HEK293 (cell line): ENCODE measurements at regions not wholly inside any gene's neighbourhood (a gene's known extent, or its start where the extent isn't known, plus 50 kb on each side); places are given as distances from the start of the nearest gene placed in this dataset.

Experiments
- SCRT2 ChIP-seq: fragments of 450-650 bp; formaldehyde crosslinking; IDR thresholded peaks from 2 replicates; pipeline ENCODE4 v1.5.1; 2016; ENCODE audit warnings: missing biosample characterization, missing genetic modification characterization
- ZBTB20 ChIP-seq: fragments of 450-650 bp; formaldehyde crosslinking; IDR thresholded peaks from 2 replicates; pipeline ENCODE4 v1.5.1; 2016; ENCODE audit warnings: missing biosample characterization, missing genetic modification characterization
- ZEB2 ChIP-seq: fragments of 450-650 bp; formaldehyde crosslinking; IDR thresholded peaks from 2 replicates; pipeline ENCODE4 v1.5.1; 2016; ENCODE audit warnings: missing biosample characterization, missing genetic modification characterization
- ZNF211 ChIP-seq: fragments of 450-650 bp; formaldehyde crosslinking; IDR thresholded peaks from 2 replicates; pipeline ENCODE4 v1.5.1; 2016; ENCODE audit warnings: low read depth, missing biosample characterization, missing genetic modification characterization
- ZNF37A ChIP-seq: fragments of 450-650 bp; IDR thresholded peaks from 2 replicates; pipeline ENCODE4 v1.5.1; 2018; ENCODE audit warnings: missing biosample characterization, missing genetic modification characterization
- ZNF423 ChIP-seq: fragments of 450-650 bp; formaldehyde crosslinking; IDR thresholded peaks from 2 replicates; pipeline ENCODE4 v1.5.1; 2016; ENCODE audit warnings: missing biosample characterization, missing genetic modification characterization
- ZNF501 ChIP-seq: fragments of 450-650 bp; formaldehyde crosslinking; IDR thresholded peaks from 2 replicates; pipeline ENCODE4 v1.5.1; 2016; ENCODE audit warnings: missing biosample characterization, missing genetic modification characterization
- ZNF549 ChIP-seq: fragments of 450-650 bp; IDR thresholded peaks from 2 replicates; pipeline ENCODE4 v1.5.1; 2018; ENCODE audit warnings: missing biosample characterization, missing genetic modification characterization, mild to moderate bottlenecking, inconsistent platforms, moderate library complexity
- ZNF701 ChIP-seq: fragments of 450-650 bp; formaldehyde crosslinking; IDR thresholded peaks from 2 replicates; pipeline ENCODE4 v1.5.1; 2016; ENCODE audit warnings: missing biosample characterization, missing genetic modification characterization
- ZNF76 ChIP-seq: fragments of 450-650 bp; formaldehyde crosslinking; IDR thresholded peaks from 2 replicates; pipeline ENCODE4; 2016; ENCODE audit warnings: low read depth, missing biosample characterization, missing genetic modification characterization, borderline replicate concordance
- ZNF830 ChIP-seq: fragments of 450-650 bp; IDR thresholded peaks from 2 replicates; pipeline ENCODE4 v1.5.0; 2018; ENCODE audit warnings: missing biosample characterization, missing genetic modification characterization, low read depth, mild to moderate bottlenecking, moderate library complexity
- ZNF843 ChIP-seq: fragments of 450-650 bp; formaldehyde crosslinking; IDR thresholded peaks from 2 replicates; pipeline ENCODE4 v1.5.1; 2016; ENCODE audit warnings: missing biosample characterization, missing genetic modification characterization
- ZSCAN16 ChIP-seq: fragments of 450-650 bp; formaldehyde crosslinking; IDR thresholded peaks from 2 replicates; pipeline ENCODE4 v1.5.1; 2016; ENCODE audit warnings: missing biosample characterization, missing genetic modification characterization
- TF ChIP-seq, protein P1 (sequence below): fragments of 450-650 bp; formaldehyde crosslinking; IDR thresholded peaks from 2 replicates; pipeline ENCODE4 v1.5.0; 2017; ENCODE audit warnings: missing biosample characterization, missing genetic modification characterization, borderline replicate concordance
- TF ChIP-seq, protein P2 (sequence below): fragments of 450-650 bp; formaldehyde crosslinking; IDR thresholded peaks from 2 replicates; pipeline ENCODE4 v1.5.1; 2016; ENCODE audit warnings: missing biosample characterization, missing genetic modification characterization
- TF ChIP-seq, protein P3 (sequence below): fragments of 450-650 bp; formaldehyde crosslinking; IDR thresholded peaks from 2 replicates; pipeline ENCODE4 v1.5.1; 2016; ENCODE audit warnings: missing biosample characterization, missing genetic modification characterization
- TF ChIP-seq, protein P4 (sequence below): fragments of 450-650 bp; formaldehyde crosslinking; IDR thresholded peaks from 2 replicates; pipeline ENCODE4 v1.5.1; 2016; ENCODE audit warnings: missing biosample characterization, missing genetic modification characterization, borderline replicate concordance
- TF ChIP-seq, protein P5 (sequence below): fragments of 450-650 bp; formaldehyde crosslinking; IDR thresholded peaks from 2 replicates; pipeline ENCODE4; 2016; ENCODE audit warnings: missing biosample characterization, missing genetic modification characterization
- TF ChIP-seq, protein P6 (sequence below): fragments of 450-650 bp; formaldehyde crosslinking; conservative IDR thresholded peaks from 2 replicates; pipeline ENCODE4 v1.5.1; 2016; ENCODE audit warnings: low read depth, missing biosample characterization, missing genetic modification characterization
- TF ChIP-seq, protein P7 (sequence below): fragments of 450-650 bp; formaldehyde crosslinking; IDR thresholded peaks from 2 replicates; pipeline ENCODE4 v1.5.1; 2016; ENCODE audit warnings: missing biosample characterization, missing genetic modification characterization
- TF ChIP-seq, protein P8 (sequence below): fragments of 450-650 bp; formaldehyde crosslinking; IDR thresholded peaks from 2 replicates; pipeline ENCODE4 v1.5.1; 2016; ENCODE audit warnings: missing biosample characterization, missing genetic modification characterization

DNA sequence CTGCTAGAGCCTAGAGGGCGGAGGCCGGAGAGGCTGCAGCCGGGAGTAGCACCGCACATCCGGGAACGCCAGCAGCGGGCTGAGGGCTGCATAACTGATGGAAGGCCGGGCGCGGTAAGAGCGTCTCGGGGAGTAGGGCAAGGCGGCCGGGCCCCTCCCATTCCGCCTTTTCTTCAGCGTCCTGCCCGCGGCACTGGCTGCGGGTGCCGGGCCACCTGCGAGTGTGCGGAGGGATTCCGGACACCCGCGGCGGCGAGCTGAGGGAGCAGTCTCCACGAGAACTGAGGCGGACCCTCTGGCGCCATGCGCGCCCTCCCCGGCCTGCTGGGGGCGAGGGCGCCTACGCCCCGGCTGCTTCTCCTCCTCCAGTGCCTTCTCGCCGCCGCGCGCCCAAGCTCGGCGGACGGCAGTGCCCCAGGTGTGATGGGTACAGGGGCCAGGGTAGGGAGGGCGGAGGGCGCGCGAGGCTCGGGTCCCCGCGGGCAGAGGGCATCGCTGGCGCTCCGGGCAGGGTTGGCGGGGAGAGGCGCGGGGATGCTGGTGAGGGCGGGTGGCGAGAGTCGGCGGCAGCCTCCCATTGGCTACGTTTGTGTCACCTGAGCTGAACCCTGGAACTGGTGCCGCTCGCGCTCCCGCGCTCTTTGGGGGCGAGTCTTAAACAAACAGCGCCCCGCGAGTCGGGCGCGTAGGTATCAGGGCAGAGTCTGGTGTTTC lies 334.4 kb downstream of the SRGAP2C start (continued):
- TF ChIP-seq, protein P1, sequence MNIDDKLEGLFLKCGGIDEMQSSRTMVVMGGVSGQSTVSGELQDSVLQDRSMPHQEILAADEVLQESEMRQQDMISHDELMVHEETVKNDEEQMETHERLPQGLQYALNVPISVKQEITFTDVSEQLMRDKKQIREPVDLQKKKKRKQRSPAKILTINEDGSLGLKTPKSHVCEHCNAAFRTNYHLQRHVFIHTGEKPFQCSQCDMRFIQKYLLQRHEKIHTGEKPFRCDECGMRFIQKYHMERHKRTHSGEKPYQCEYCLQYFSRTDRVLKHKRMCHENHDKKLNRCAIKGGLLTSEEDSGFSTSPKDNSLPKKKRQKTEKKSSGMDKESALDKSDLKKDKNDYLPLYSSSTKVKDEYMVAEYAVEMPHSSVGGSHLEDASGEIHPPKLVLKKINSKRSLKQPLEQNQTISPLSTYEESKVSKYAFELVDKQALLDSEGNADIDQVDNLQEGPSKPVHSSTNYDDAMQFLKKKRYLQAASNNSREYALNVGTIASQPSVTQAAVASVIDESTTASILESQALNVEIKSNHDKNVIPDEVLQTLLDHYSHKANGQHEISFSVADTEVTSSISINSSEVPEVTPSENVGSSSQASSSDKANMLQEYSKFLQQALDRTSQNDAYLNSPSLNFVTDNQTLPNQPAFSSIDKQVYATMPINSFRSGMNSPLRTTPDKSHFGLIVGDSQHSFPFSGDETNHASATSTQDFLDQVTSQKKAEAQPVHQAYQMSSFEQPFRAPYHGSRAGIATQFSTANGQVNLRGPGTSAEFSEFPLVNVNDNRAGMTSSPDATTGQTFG (tag by site-specific recombination): no peak
- TF ChIP-seq, protein P2, sequence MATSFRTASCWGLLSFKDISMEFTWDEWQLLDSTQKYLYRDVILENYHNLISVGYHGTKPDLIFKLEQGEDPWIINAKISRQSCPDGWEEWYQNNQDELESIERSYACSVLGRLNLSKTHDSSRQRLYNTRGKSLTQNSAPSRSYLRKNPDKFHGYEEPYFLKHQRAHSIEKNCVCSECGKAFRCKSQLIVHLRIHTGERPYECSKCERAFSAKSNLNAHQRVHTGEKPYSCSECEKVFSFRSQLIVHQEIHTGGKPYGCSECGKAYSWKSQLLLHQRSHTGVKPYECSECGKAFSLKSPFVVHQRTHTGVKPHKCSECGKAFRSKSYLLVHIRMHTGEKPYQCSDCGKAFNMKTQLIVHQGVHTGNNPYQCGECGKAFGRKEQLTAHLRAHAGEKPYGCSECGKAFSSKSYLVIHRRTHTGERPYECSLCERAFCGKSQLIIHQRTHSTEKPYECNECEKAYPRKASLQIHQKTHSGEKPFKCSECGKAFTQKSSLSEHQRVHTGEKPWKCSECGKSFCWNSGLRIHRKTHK (tag by site-specific recombination): no peak
- TF ChIP-seq ZNF37A (tag by site-specific recombination) (no peak), ZSCAN16 (tag by site-specific recombination) (0 out of 2 replicates have a peak, but pooled peaks have one; percentile 19), ZNF76 (tag by site-specific recombination) (peak; percentile 59; the same call in 1 of the 2 replicates), ZNF423 (tag by site-specific recombination) (no peak), ZBTB20 (peak; percentile 91), ZNF843 (0 out of 2 replicates have a peak, but pooled peaks have one; percentile 24), ZNF211 (tag by site-specific recombination) (no peak), ZEB2 (tag by site-specific recombination) (peak; percentile 29), SCRT2 (0 out of 2 replicates have a peak, but pooled peaks have one; percentile 12), ZNF549 (tag by site-specific recombination) (no peak), ZNF701 (tag by site-specific recombination) (no peak), ZNF830 (tag by site-specific recombination) (no peak), ZNF501 (peak; percentile 82)
- TF ChIP-seq, protein P3, sequence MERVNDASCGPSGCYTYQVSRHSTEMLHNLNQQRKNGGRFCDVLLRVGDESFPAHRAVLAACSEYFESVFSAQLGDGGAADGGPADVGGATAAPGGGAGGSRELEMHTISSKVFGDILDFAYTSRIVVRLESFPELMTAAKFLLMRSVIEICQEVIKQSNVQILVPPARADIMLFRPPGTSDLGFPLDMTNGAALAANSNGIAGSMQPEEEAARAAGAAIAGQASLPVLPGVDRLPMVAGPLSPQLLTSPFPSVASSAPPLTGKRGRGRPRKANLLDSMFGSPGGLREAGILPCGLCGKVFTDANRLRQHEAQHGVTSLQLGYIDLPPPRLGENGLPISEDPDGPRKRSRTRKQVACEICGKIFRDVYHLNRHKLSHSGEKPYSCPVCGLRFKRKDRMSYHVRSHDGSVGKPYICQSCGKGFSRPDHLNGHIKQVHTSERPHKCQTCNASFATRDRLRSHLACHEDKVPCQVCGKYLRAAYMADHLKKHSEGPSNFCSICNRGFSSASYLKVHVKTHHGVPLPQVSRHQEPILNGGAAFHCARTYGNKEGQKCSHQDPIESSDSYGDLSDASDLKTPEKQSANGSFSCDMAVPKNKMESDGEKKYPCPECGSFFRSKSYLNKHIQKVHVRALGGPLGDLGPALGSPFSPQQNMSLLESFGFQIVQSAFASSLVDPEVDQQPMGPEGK (tag by site-specific recombination): peak; percentile 88
- TF ChIP-seq, protein P4, sequence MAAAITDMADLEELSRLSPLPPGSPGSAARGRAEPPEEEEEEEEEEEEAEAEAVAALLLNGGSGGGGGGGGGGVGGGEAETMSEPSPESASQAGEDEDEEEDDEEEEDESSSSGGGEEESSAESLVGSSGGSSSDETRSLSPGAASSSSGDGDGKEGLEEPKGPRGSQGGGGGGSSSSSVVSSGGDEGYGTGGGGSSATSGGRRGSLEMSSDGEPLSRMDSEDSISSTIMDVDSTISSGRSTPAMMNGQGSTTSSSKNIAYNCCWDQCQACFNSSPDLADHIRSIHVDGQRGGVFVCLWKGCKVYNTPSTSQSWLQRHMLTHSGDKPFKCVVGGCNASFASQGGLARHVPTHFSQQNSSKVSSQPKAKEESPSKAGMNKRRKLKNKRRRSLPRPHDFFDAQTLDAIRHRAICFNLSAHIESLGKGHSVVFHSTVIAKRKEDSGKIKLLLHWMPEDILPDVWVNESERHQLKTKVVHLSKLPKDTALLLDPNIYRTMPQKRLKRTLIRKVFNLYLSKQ (tag by site-specific recombination): no peak
- TF ChIP-seq, protein P5, sequence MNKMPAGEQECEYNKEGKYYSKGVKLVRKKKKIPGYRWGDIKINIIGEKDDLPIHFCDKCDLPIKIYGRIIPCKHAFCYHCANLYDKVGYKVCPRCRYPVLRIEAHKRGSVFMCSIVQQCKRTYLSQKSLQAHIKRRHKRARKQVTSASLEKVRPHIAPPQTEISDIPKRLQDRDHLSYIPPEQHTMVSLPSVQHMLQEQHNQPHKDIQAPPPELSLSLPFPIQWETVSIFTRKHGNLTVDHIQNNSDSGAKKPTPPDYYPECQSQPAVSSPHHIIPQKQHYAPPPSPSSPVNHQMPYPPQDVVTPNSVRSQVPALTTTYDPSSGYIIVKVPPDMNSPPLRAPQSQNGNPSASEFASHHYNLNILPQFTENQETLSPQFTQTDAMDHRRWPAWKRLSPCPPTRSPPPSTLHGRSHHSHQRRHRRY (tag by site-specific recombination): no peak
- TF ChIP-seq, protein P6, sequence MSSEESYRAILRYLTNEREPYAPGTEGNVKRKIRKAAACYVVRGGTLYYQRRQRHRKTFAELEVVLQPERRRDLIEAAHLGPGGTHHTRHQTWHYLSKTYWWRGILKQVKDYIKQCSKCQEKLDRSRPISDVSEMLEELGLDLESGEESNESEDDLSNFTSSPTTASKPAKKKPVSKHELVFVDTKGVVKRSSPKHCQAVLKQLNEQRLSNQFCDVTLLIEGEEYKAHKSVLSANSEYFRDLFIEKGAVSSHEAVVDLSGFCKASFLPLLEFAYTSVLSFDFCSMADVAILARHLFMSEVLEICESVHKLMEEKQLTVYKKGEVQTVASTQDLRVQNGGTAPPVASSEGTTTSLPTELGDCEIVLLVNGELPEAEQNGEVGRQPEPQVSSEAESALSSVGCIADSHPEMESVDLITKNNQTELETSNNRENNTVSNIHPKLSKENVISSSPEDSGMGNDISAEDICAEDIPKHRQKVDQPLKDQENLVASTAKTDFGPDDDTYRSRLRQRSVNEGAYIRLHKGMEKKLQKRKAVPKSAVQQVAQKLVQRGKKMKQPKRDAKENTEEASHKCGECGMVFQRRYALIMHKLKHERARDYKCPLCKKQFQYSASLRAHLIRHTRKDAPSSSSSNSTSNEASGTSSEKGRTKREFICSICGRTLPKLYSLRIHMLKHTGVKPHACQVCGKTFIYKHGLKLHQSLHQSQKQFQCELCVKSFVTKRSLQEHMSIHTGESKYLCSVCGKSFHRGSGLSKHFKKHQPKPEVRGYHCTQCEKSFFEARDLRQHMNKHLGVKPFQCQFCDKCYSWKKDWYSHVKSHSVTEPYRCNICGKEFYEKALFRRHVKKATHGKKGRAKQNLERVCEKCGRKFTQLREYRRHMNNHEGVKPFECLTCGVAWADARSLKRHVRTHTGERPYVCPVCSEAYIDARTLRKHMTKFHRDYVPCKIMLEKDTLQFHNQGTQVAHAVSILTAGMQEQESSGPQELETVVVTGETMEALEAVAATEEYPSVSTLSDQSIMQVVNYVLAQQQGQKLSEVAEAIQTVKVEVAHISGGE (tag by site-specific recombination): no peak; the same call in 1 of the 2 replicates
- TF ChIP-seq, protein P7, sequence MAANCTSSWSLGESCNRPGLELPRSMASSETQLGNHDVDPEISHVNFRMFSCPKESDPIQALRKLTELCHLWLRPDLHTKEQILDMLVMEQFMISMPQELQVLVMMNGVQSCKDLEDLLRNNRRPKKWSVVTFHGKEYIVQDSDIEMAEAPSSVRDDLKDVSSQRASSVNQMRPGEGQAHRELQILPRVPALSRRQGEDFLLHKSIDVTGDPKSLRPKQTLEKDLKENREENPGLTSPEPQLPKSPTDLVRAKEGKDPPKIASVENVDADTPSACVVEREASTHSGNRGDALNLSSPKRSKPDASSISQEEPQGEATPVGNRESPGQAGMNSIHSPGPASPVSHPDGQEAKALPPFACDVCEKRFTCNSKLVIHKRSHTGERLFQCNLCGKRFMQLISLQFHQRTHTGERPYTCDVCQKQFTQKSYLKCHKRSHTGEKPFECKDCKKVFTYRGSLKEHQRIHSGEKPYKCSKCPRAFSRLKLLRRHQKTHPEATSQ (tag by site-specific recombination): peak; percentile 60; the same call in 1 of the 2 replicates
- TF ChIP-seq, protein P8, sequence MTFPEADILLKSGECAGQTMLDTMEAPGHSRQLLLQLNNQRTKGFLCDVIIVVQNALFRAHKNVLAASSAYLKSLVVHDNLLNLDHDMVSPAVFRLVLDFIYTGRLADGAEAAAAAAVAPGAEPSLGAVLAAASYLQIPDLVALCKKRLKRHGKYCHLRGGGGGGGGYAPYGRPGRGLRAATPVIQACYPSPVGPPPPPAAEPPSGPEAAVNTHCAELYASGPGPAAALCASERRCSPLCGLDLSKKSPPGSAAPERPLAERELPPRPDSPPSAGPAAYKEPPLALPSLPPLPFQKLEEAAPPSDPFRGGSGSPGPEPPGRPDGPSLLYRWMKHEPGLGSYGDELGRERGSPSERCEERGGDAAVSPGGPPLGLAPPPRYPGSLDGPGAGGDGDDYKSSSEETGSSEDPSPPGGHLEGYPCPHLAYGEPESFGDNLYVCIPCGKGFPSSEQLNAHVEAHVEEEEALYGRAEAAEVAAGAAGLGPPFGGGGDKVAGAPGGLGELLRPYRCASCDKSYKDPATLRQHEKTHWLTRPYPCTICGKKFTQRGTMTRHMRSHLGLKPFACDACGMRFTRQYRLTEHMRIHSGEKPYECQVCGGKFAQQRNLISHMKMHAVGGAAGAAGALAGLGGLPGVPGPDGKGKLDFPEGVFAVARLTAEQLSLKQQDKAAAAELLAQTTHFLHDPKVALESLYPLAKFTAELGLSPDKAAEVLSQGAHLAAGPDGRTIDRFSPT (tag by site-specific recombination): peak; percentile 100
